Psoas muscle (tissue), 7 donors: ENCODE measurements at regions not wholly inside any gene's neighbourhood (a gene's known extent, or its start where the extent isn't known, plus 50 kb on each side); places are given as distances from the start of the nearest gene placed in this dataset.

ENCODE experiments used
- ATAC-seq, 4 donors: fragments of 200-7000 bp; cut with Tn5 transposase; one replicate each; pipeline ENCODE4 v1.9.1; 2020; ENCODE audit warnings: moderate library complexity in 3 of 4, mild to moderate bottlenecking in 2 of 4
- DNase-seq, 2 donors: peaks; one replicate each; pipeline ENCODE4 v3.0.0-alpha.2; 2020
- H3K27ac ChIP-seq: fragments of 200-600 bp; one replicate; pipeline ENCODE4 v1.8.0; 2022
- H3K27me3 ChIP-seq, 3 donors: fragments of 200-600 bp in 1 of 3; one replicate each; pipeline versions ENCODE4 v1.6.1 to v1.8.0; 2013 to 2022; ENCODE audit warnings: low read length in 2 of 3, mild to moderate bottlenecking in 2 of 3, moderate library complexity in 1 of 3; ENCODE audit not compliant: insufficient read depth in 3 of 3
- H3K36me3 ChIP-seq, 2 donors: fragments of 200-600 bp in 1 of 2; one replicate each; pipeline versions ENCODE4 v1.6.1 to v1.8.0; 2013 to 2022; ENCODE audit warnings: low read depth in 1 of 2, mild to moderate bottlenecking in 1 of 2, moderate library complexity in 1 of 2; ENCODE audit not compliant: insufficient read depth in 1 of 2
- H3K4me1 ChIP-seq: fragments of 200-600 bp; one replicate; pipeline ENCODE4 v1.8.0; 2022
- H3K4me3 ChIP-seq: fragments of 200-600 bp; one replicate; pipeline ENCODE4 v1.8.0; 2022; ENCODE audit warnings: mild to moderate bottlenecking
- H3K9me3 ChIP-seq: fragments of 200-600 bp; one replicate; pipeline ENCODE4 v1.8.0; 2022
- WGBS, 3 donors: extraction: QIAGEN DNeasy Blood & Tissue Kit; methylation state at CpG; one replicate each; pipeline versions ENCODE4 v1.1.6 to v1.1.7; 2013; 5-methylcytosine and 5-hydroxymethylcytosine counted together
- intact Hi-C, 2 donors: fragments of 100-400 bp; cut with DNase I; formaldehyde crosslinking; loops; one replicate each; pipeline versions ENCODE4 v1.11.0 to v1.14.2; 2022
- TF ChIP-seq, protein P1 (sequence below): fragments of 200-600 bp; IDR thresholded peaks from one replicate; pipeline ENCODE4 v1.8.0; 2022; ENCODE audit warnings: antibody characterized with exemption
- donor health status: healthy with polysubstance abuse.
- donor health status: DM: no; HTN: no; CAD: no; lungs with moderate emphysema.
- donor health status: Bipolar disorder and iron deficiency.
- donor health status: healthy.
- donor health status: DM: yes; HTN: yes; CAD: no.
- donor health status: DM: no; HTN: no; CAD: no.
- donor health status: DM: yes; HTN: yes; CAD: no.

DNA sequence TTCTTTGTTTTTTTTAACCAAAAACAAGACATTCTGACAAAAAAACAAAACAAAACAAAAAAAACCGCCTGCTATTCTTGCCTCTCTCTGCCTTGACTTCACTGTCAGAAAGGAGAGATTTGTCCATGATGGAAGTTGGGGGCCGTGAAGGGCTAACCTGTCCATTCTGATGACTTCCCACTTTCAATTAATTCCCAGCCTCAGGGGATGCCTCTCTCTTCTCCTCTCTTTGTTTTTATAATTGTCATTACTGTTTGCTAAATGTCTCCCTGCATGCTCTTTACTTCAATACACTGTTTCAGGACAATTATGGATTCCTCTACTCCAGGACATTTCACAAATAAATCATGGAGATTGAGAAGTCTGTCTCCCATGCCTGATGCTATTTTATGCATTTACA, 130.5 kb upstream of the CNR1 start:
- H3K4me1 ChIP-seq = no peaks in the 10 kb centered on the region
- no peaks in the 10 kb centered on the region for H3K9me3 ChIP-seq
- 51 to 65% (median 57%) methylated on average over 2 of the region's 2 CpGs for WGBS, 3 donors
- intact Hi-C loops = no loop called here
- no peak overlapping the region for H3K4me3 ChIP-seq
- TF ChIP-seq, protein P1, sequence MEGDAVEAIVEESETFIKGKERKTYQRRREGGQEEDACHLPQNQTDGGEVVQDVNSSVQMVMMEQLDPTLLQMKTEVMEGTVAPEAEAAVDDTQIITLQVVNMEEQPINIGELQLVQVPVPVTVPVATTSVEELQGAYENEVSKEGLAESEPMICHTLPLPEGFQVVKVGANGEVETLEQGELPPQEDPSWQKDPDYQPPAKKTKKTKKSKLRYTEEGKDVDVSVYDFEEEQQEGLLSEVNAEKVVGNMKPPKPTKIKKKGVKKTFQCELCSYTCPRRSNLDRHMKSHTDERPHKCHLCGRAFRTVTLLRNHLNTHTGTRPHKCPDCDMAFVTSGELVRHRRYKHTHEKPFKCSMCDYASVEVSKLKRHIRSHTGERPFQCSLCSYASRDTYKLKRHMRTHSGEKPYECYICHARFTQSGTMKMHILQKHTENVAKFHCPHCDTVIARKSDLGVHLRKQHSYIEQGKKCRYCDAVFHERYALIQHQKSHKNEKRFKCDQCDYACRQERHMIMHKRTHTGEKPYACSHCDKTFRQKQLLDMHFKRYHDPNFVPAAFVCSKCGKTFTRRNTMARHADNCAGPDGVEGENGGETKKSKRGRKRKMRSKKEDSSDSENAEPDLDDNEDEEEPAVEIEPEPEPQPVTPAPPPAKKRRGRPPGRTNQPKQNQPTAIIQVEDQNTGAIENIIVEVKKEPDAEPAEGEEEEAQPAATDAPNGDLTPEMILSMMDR = no peak
- no peak for DNase-seq
- H3K36me3 ChIP-seq = no peaks in the 10 kb centered on the region
- ATAC-seq = no peak
- H3K27ac ChIP-seq = no peak overlapping the region
- no peaks in the 10 kb centered on the region for H3K27me3 ChIP-seq

DNA sequence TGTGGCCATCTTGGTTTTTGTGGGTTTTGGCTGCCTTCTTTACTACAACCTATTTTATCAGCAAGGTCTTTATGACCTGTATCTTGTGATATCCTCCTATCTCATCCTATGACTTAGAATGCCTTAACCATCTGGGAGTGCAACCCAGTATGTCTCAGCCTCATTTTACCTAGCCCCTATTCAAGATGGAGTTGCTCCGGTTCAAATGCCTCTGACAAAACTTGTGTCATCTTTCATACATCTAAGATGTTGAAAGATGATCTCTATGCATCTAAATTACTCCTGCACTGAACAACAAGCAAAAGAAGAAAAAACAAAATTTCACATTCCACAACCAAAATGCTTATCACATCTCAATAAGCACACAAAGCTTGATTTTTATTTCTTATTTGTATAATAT, 129.5 kb upstream of the CNR1 start:
- Histone ChIP-seq H3K27me3 (no peaks in the 10 kb centered on the region), H3K36me3 (no peaks in the 10 kb centered on the region), H3K4me3 (no peak overlapping the region), H3K9me3 (no peaks in the 10 kb centered on the region), H3K27ac (no peak overlapping the region), H3K4me1 (no peaks in the 10 kb centered on the region)
- DNase-seq (no peak), ATAC-seq (no peak)
- WGBS, 3 donors = 72 to 81% (median 73%) methylated on average over 1 of the region's 1 CpG
- TF ChIP-seq, protein P1 = no peak
- intact Hi-C loops = no loop called here

DNA sequence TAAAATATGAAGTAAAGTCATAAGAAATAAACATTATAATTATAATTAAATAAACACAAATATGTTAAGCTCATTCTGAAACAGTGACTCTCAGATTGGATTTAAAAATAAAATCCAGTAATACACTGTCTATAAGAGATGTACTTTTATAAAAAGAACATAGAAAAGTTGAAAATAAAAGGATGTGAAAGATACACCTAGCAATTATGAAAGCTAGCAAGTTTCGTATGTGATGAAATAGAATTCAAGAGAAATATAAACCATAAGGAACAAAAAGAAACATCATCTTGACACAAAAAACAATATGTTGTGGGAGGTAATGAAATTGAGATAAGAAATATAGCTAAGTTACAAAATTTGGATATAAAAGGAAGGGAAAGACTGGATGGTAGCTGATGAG, 128.6 kb upstream of the CNR1 start:
- intact Hi-C loops = no loop called here

DNA sequence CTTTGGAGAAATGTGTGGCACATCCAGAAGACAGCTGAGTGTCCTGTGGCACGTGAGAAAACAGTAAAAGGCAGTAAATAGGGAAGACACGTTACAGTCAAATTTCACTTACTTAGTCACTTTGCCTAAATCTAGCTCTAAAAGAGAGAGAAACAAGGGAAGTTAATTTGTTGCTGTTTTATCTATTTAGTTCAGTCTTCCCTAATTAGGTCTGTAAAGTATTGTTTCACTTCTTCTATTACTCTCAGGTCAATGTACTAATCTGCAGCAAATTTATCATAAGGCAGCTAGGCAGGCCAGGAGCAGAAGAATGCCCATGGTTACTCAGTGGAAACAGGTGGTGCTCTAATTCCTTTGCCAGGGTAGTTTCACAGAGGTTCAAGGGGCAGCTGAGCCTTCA, 124.3 kb upstream of the CNR1 start:
- 64 to 74% (median 68%) methylated on average over 2 of the region's 2 CpGs for whole genome bisulfite sequencing, 3 donors
- Histone ChIP-seq H3K27ac (no peak overlapping the region), H3K4me1 (no peaks in the 10 kb centered on the region), H3K36me3 (no peaks in the 10 kb centered on the region), H3K27me3 (no peaks in the 10 kb centered on the region), H3K9me3 (peaks cover 5% of the 10 kb centered on the region), H3K4me3 (no peak overlapping the region)
- ATAC-seq (no peak), DNase-seq (no peak)
- intact Hi-C loops = no loop called here
- TF ChIP-seq, protein P1 = no peak

More for the DNA sequence above, 128.6 kb upstream of the CNR1 start:
- no peak overlapping the region for H3K4me3 ChIP-seq
- no peaks in the 10 kb centered on the region for H3K27me3 ChIP-seq
- H3K27ac ChIP-seq = no peak overlapping the region
- no peak for ATAC-seq
- 74 to 85% (median 83%) methylated on average over 1 of the region's 1 CpG for WGBS, 3 donors
- H3K4me1 ChIP-seq = no peaks in the 10 kb centered on the region
- DNase-seq = no peak
- H3K9me3 ChIP-seq = no peaks in the 10 kb centered on the region
- H3K36me3 ChIP-seq = no peaks in the 10 kb centered on the region
- TF ChIP-seq, protein P1 = no peak

GRCh38 chr6:88287696-88288095, 121.5 kb upstream of the CNR1 start:
- H3K9me3 ChIP-seq = peaks cover 13% of the 10 kb centered on the region
- no peaks in the 10 kb centered on the region for H3K4me1 ChIP-seq
- H3K4me3 ChIP-seq = no peak overlapping the region
- intact Hi-C loops = no loop called here
- H3K27me3 ChIP-seq = no peaks in the 10 kb centered on the region
- DNase-seq = no peak
- ATAC-seq = no peak
- H3K36me3 ChIP-seq = no peaks in the 10 kb centered on the region
- no peak overlapping the region for H3K27ac ChIP-seq
- TF ChIP-seq, protein P1 = no peak
